ENCODE measurements at regions not wholly inside any gene's neighbourhood (a gene's known extent, or its start where the extent isn't known, plus 50 kb on each side); places are given as distances from the start of the nearest gene placed in this dataset.
"Not testable (repeated sequence)": the region's sequence is repeated elsewhere in the genome, so short reads cannot be mapped to it uniquely, and the experiment has no call there.

DNA sequence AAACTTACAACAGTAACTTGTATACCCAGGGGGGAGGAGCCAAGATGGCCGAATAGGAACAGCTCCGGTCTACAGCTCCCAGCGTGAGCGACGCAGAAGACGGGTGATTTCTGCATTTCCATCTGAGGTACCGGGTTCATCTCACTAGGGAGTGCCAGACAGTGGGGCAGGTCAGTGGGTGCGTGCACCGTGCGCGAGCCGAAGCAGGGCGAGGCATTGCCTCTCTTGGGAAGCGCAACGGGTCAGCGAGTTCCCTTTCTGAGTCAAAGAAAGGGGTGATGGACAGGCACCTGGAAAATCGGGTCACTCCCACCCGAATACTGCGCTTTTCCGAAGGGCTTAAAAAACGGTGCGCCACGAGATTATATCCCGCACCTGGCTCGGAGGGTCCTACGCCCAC is 278.8 kb downstream of the FAM47B start:
- DNase-seq, result not testable (repeated sequence)

- no peak for DNase-seq
Observed at GRCh38 chrX:35244088-35244741, 301.6 kb downstream of the FAM47B start.

- no peak for DNase-seq
Observed at GRCh38 chrX:35244796-35245508, 302.4 kb downstream of the FAM47B start.

DNA sequence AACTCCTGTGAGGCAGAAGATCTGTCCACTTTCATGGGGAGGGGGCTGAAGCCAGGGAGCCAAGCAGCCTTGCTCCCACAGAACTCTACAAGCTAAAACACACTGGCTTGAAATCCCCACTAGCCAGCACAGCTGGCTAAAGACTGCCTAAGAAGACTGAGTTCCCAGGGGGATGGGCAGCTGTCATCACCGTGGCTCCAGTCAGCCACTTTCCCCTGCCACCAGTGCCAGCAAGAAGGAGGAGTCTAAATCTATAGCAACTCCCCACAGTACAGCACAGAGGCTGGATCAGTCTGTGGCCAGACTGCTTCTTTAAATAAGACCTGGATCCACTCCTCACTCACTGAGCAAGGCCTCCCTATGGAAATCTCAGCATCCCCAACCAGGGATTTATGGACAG is 308.6 kb downstream of the FAM47B start:
- DNase-seq, result no peak

DNA sequence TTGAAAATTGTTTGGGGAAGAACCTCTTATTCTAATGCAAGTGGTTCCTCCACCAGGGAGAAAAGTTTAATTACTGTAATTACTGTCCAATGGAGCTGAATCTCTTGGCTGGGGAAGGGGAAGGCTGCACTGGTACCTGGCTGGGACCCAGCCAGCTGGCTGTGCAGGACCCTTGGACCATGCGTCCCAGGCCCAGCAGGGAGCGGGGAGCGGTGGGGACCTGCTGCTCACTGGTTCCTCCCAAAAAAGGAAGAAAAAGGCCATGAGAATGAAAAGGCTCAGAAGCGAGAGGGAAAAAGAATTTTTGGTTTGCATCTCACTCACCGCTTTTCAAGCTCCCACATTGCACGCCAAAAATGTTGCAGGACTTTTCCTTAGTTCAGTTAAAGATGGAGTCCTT is 333.5 kb downstream of the FAM47B start:
- no peak for DNase-seq

GRCh38 chrX:35285289-35285962 is 342.8 kb downstream of the FAM47B start:
- DNase-seq, result no peak

GRCh38 chrX:35288657-35289056 is 346.1 kb downstream of the FAM47B start:
- DNase-seq, result no peak

DNA sequence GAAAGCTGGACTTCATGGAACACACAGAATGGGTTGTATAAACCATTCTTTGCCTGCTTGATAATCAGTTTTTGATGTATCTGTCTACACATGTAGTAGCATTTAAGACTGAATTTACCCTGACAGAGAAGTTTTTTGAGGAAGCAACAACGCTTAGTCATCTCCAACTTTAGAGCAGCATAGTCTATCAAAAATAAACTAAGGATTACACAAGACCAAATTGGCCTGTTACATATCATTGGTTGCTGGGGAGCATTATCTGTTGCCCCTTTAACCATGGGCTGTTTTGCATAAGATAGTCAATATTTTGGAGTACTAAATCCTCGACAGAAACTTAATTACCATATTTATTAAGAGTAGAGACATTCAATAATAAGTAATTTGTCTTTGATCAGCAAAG is 347.4 kb downstream of the FAM47B start:
- DNase-seq, result no peak

GRCh38 chrX:35291013-35291412 is 348.4 kb downstream of the FAM47B start:
- no peak for DNase-seq

- no peak for DNase-seq
Observed at GRCh38 chrX:35292522-35292921, 349.9 kb downstream of the FAM47B start.

DNA sequence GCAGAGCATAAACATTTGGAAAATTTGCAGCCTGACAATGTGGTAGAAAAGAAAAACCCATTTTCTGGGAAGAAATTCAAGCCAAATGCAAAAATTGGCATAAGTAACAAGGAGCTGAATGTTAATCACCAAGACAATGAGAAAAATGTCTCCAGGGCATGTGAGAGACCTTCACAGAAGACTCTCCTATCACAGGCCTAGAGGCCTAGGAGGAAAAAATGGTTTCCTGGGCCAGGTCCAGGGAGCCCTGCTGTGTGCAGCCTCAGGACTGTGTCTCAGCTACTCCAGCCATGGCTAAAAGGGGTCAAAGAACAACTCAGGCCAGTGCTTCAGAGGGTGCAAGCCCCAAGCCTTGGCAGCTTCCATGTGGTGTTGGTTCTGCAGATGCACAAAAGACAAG is 362.4 kb downstream of the FAM47B start:
- DNase-seq, result not testable (repeated sequence)

DNA sequence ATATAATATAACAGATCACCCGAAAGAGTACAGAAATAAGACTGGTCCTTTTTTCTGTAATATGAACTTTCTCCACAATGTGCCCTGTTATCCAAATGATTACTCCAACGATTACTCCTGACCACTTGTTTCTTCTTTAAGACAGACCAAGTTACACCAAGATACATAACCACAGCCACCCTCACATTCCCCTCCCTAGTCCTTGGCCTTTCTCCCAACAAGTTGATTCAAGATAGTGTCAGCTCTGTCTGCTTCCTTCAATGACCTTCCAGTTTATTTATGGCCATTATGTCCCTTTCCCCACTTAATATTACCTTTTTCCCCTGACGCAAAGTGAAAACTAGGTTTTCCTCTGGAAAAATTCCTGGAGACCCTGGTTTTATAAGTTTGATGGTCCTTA is 397.2 kb downstream of the FAM47B start:
- DNase-seq, result no peak

- no peak for DNase-seq
Observed at GRCh38 chrX:35340465-35340864, 397.9 kb downstream of the FAM47B start.

GRCh38 chrX:35351212-35351611 is 408.6 kb downstream of the FAM47B start:
- DNase-seq, result no peak

GRCh38 chrX:35351795-35352483 is 409.3 kb downstream of the FAM47B start:
- DNase-seq, result no peak

- DNase-seq, result no peak
Observed at GRCh38 chrX:35357656-35358055, 415.1 kb downstream of the FAM47B start.

DNA sequence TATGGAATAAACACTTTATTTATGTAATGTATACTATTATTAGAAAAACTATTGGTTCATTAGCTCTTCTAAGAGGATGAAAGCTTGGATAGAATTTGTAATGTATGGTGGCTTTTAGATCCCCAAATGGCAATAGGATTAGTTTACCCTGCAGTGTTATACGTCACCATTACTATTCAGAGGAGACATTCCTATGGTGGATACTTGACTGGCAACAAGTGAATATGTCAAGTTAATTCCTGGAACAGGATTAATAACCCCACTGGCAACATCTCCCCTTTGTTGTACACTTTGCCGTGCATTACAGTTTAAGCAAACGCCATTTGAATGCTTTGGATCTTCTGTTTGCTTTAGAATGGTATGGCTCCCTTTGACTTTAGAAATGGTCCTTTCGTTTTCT is 420.3 kb downstream of the FAM47B start:
- no peak for DNase-seq

- DNase-seq, result no peak
Observed at GRCh38 chrX:35374116-35374515, 424.0 kb upstream of the MAGEB16 start.

- DNase-seq, result peak; percentile 3
Observed at GRCh38 chrX:35380808-35381700, 417.1 kb upstream of the MAGEB16 start.

DNA sequence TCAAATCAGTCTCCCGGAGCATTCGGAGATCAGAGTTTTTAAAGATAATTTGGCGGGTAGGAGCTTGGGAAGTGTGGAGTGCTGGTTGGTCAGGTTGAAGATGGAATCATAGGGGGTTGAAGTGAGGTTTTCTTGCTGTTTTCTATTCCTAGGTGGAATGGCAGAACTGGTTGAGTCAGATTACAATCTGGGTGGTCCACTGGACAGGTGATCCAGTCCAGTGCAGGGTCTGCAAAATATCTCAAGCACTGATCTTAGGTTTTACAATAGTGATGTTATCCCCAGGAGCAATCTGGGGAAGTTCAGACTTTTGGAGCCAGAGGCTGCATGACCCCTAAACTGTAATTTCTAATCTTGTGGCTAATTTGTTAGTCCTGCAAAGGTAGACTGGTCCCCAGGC is 416.4 kb upstream of the MAGEB16 start:
- not testable (repeated sequence) for DNase-seq

- no peak for DNase-seq
Observed at GRCh38 chrX:35382966-35383365, 415.2 kb upstream of the MAGEB16 start.

DNA sequence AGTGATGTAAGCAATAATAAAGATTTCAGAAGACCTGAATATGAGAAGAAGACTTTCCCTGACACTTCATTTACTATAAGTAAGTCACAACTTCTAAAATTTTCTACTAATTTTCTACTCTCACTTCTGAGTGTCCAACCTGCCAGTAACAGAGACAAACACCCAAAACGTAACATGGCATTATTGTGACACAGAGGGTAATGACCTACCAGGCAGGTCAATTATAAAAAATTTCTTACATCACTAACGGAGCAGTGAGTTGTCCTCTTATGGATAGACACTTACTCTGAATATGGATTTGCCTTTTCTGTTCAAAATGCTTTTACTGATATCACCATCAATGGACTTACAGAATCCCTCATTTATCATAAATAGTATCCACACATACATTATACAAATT is 405.9 kb upstream of the MAGEB16 start:
- no peak for DNase-seq

Data from left kidney (tissue), 1 donor.